ENCODE measurements at regions not wholly inside any gene's neighbourhood (a gene's known extent, or its start where the extent isn't known, plus 50 kb on each side); places are given as distances from the start of the nearest gene placed in this dataset.

DNA sequence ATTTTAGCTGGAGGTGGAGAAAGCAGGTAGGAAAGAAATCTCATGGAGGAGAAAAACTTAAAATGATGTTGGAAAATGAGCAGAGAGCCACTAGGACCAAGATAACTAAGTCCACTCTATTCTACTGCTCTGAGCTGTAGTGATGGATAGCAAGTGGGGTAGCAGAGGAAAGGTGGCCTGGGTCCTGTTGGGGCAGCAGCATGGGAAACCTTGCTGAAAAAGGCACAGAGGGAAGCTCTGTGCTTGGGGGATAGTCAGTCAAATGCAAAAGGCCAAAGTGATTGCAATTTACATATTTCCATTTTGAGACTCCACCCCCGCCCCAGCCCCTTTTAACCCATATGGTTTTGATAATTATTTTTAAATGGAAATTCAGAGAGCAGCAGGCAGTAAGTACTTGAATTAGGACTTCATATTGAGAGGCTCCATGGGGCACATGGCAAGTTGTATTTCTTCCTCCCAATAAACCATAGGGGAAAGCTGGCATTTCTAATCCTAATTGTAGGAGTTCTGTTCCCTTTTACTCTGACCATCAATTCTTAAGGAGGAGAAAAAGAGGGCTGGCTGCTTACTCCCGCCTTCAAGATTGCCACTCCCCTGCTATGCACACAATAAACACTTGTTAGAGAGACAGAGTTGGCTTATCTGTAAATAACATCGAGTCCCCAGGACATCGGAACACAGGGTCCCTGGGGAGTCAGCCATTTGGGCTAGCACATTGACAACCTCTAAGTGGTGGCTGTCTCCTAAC, 1341.5 kb upstream of the TENM4 start:
- DNase-seq (no peak), ATAC-seq (no peak)
- intact Hi-C loops (cut with DNase I, micrococcal nuclease): no loop called here

DNA sequence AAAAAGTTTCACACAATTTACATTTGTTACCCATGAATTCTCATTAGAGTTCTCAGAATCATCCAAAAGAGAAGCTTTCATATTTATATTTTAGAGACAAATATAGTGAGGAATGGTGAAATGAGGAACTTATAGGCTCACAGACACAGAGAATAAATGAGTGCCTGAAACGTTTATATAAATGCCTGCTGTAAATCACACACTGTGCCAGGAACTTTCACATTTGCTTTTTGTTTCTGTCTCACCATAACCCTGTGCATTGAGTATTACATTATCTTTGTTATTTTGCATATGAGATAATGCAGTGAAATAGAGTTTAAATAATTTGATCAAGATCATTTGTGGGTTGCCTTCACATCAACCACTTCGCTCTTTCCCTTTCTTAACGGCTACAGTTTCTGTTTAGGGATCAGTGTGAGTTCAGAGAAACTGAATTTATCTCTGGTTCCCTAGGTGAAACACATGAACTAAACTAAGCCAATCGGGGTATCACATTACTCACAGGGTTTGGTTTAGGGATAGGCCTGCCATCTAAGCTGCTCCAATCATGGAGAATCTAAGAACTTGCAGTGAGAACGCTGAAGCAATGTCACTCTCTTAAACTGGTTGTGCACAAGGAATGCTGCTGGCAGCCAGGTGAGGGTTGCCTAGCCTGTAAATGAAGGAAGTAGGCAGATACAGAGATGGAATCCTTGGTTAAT, 1339.2 kb upstream of the TENM4 start:
- ATAC-seq: no peak
- DNase-seq: no peak
- intact Hi-C loops (cut with DNase I, micrococcal nuclease): no loop called here

DNA sequence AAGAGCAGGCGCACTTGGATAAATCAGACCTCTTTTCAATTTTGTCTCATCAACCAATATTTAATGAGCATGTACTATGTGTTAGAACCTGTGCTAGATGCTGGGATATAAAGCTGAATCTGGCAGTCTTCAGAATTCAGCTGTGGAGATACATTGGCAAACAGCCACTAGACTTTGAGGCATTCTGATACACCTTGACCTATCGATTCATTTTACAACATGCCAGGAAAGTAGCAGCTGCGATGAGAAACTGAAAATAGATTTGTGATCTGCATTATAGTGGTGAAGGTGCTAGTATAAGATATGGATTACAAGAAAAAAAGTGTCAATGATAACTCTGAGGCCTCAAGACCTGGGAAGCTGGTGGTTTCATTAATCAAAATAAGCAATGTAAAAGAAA, 1338.1 kb upstream of the TENM4 start:
- DNase-seq (no peak), ATAC-seq (no peak)

DNA sequence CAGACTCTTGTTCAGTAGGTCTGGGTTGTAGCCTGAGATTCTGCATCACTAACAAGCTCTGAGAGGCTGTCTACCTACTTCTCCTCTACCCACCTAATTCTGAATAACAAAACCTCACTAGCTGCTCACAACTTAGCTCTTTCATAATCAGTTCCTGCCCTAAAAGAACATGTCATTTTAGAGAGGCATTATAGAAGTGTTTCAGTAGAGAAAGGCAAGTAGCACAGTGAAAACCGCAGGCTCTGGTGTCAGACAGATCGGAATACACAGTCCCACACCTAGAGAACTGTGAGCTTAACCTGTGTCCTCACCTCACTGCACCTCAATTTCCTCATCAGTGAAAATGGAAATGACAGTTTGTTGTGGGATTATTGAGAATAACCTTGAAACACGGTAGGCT, 1337.6 kb upstream of the TENM4 start:
- intact Hi-C loops (cut with DNase I, micrococcal nuclease): no loop called here
- DNase-seq (no peak), ATAC-seq (no peak)

More for the DNA sequence above, 1338.1 kb upstream of the TENM4 start:
- intact Hi-C loops (cut with DNase I, micrococcal nuclease): no loop called here

DNA sequence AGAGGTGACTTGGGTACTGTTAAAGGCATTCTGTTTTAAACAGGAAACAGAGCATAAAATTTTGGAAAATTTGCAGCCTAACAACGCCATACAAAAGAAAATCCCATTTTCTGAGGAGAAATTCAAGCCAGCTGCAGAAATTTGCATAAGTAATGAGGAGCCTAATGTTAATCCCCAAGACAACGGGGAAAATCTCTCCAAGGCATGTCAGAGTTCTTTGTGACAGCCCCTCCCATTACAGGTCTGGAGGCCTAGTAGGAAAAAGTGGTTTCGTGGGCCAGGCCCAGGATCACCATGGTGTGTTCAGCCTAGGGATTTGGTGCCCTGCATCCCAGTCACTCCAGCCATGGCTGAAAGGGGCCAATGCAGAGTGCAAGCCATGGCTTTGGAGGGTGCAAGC, 1333.1 kb upstream of the TENM4 start:
- no peak for DNase-seq
- intact Hi-C loops (cut with DNase I, micrococcal nuclease): no loop called here
- no peak for ATAC-seq

DNA sequence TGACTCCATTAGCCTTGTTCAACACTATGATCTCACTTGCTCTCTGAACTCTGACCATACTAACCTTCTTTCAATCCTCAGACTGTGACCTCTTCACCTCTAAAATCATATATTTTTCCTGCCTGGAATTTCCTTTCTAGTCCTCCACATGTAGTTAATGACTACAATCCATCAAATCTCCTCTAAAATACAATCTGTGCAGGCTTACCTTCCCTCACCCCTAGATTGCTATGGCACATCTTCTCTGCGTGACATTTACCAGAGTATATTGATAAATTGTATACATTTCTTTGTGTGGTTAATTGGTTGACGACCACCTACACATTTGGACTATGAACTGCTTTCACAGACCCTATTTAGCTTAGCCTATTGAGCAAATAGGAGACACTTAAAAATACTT, 1330.2 kb upstream of the TENM4 start:
- intact Hi-C loops (cut with DNase I, micrococcal nuclease): no loop called here
- no peak for DNase-seq

DNA sequence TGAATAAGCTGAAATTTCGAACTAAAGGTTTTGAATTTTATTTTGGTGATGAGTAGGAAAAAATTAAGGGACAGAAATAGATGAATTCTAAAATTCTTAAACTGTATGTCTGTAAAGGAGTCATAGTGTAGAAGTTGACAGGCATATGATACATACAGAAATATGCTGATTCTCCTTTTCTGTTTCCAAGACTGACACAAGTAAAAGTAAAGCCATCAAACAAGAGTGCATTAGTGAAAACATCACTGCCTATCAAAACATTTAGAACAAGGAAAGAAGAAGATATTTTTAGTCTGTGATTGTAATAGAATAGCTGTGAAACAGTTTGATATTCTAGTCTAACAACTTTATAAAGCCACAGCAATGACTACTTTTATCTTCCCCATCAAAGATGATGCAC, 1318.0 kb upstream of the TENM4 start:
- intact Hi-C loops (cut with DNase I, micrococcal nuclease): no loop called here
- no peak for ATAC-seq

More for the DNA sequence above, 1330.2 kb upstream of the TENM4 start:
- no peak for ATAC-seq

DNA sequence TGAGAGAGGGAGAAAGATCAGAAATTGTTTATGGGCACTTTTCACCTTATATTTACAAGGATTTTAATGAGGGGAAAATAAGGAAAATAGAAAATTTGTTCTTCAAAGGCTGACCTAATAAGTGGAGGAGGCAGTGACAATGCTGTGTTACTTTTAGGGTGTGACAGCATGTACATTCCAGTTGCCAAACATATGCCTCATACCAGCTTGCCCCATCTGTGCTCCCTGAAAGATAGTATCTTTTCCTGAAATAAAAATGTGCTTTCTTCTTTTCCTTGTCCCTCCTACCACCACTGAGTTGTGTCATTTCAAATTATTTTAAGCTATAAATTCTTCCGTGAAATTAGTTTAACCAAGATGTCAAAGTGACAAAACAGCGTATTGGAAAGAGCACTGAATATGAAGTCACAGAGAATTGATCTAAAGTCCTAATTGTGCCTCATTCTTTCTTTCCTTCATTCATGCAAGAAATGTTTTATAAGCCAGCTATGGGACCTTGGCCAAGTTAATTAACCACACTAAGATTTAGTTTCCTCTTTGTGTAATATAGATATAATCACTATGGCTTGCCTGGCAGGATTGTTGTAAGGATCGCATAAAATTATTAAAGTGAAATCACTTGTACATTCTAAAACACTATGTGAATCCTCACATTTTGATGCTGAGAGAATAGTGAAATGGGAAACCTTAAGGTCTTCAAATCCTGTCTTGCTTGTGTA, 1307.5 kb upstream of the TENM4 start:
- ATAC-seq (peak; percentile 33), DNase-seq (no peak)
- intact Hi-C loops (cut with DNase I, micrococcal nuclease): no loop called here

More for the DNA sequence above, 1318.0 kb upstream of the TENM4 start:
- DNase-seq: no peak

DNA sequence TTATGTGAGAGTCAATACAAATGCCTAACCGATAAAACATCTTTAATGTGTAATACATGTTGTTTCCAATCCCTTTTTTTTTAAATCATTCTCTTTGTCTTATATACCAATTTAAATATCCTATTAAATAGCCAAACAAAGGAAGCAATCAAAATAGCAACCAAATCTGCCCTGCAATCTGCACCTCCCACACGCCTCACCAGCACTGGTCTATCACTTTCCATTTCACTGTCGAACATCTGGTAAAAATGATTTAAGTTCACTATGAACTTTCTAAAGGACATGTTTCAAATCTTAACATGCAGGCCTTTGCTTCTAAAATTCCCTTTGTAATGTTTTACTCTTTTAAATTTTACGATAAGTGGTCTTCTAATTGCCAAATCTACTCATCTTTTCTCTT, 1305.5 kb upstream of the TENM4 start:
- intact Hi-C loops (cut with DNase I, micrococcal nuclease): no loop called here
- ATAC-seq: no peak
- DNase-seq: no peak

DNA sequence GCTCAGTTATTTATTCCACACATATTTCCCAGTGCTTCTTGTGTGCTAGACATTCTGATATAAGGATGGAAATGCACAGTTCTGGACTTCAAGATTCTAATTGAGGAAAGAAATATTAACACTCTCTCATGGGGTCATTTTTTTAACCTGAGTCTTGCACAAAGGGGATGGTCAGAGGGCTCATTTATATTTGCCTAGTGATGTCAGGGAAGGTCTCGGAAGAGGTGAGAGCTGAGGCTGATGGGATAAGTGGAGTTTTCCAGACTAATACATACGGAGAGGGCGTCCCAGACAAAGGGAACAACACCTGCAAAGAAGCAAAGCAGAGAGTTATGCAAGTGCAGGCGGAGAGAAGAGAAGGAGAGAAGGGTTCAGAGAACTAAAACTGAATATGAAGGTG, 1304.6 kb upstream of the TENM4 start:
- DNase-seq: no peak
- no peak for ATAC-seq
- intact Hi-C loops (cut with DNase I, micrococcal nuclease): no loop called here

DNA sequence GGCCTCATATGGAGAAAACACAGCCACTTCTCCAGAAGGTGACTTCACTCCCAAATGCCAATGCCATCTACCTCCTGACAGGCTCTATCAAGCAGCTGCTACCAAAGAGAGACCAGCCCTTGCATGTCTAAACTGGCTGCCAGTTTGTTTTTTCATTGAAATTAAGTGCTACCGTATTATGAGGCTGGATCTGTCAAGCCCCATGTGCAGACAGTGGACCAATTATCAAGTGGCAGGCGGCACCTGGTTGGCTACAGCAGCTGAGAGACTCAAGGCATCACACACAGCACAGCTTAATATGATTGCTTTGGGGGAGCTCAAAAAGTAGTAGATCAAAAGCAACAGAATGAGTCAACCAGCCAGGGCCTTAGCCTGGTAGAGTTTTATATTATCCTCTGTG, 1293.0 kb upstream of the TENM4 start:
- intact Hi-C loops (cut with DNase I, micrococcal nuclease): no loop called here
- DNase-seq (no peak), ATAC-seq (no peak)

DNA sequence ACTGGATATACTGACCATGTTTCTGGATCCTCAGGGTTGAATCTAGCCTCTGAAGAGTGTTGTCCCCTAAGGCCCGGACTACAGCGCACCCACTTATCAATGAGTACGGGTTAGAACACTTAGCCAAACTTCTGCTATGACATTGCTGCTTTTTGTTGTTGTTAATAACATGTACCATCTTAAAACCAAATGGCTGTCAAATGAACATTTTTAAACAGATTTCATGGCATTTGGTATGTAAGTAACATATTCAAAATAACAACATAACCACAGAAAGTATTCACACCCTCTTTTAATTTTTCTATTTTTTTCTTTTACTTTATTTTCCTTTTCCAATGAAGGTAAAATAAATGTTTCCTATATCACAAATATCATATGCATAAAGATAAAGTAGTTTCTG, 1292.5 kb upstream of the TENM4 start:
- no peak for DNase-seq
- intact Hi-C loops (cut with DNase I, micrococcal nuclease): no loop called here
- no peak for ATAC-seq

DNA sequence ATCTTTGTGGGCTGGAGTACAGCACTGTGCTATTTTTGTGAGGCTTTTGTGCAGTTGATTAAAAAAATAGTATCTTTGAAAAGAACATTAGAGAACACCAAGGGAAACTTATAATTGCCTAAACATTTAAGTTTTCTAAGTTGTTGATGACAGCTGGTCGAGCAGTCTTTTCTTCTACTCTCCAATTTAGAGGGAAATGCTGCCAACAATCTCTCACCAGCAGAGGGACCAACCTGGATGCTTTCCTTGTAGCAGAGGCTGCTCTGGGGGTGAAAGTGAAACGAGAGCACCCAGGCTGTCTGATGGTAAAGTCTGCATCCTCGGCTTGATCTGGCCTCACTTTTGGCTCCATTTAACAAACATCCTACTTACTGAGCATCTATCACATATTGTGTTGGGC, 1286.5 kb upstream of the TENM4 start:
- DNase-seq: peak in 1 of 2 donors; percentile 9
- ATAC-seq: peak; percentile 64
- intact Hi-C loops (cut with DNase I, micrococcal nuclease): no loop called here

DNA sequence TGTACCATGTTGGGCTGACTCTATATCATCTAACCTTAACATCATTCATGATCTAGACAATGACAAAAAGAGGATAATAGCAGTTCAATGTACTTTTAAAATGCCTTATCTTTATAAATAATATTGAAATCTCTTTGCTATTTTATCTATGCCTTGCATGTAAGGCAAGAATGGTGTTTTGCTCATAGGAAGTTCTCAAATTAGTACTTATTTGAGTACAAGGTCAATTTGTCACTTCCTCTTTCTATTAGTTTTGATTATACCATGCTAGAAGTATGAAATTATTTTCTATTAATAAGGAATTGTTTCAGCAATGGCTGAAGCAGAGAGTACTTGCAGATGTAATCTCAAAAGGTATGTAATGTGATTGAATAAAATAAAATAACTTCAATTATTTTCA, 1285.4 kb upstream of the TENM4 start:
- ATAC-seq (no peak), DNase-seq (no peak)
- intact Hi-C loops (cut with DNase I, micrococcal nuclease): no loop called here

DNA sequence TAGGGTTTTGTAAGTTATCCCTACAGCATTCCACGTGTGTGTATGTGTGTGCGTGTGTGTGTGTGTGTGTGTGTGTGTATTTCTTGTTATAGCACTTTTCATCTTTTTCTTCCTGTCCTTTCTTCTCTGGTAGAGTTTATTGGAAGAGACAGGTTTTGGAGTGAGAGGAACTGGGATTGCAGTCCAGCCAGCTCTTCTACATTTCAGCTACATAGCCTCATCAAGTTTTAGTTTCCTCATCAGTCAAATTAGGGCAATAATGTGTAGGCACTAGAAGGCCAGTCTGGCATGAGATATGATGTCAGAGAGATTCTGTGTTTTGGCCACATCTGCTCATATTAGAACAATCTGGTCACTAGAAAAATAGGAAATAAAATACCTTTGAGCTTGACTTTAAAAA, 1283.5 kb upstream of the TENM4 start:
- DNase-seq (no peak), ATAC-seq (no peak)
- intact Hi-C loops (cut with DNase I, micrococcal nuclease): no loop called here

DNA sequence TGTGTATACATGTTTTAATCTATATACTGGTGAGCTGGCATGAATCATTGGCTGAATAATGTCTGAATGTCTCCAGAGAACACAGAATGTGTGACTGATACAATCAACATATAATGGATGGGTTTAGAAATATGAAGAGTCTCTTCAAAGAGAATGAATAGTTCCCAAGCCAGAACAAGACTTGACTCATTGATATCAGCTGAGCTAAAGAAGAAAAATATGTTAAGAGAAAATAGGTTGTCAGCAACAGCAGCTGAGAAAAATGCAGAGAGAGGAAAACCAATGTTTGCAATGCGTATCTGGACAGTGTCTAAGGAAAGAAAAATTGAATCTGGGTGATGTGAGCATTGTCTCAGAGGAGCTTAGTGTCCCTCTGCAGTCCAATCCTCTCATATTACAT, 1281.8 kb upstream of the TENM4 start:
- intact Hi-C loops (cut with DNase I, micrococcal nuclease): no loop called here
- DNase-seq: no peak
- ATAC-seq: no peak

DNA sequence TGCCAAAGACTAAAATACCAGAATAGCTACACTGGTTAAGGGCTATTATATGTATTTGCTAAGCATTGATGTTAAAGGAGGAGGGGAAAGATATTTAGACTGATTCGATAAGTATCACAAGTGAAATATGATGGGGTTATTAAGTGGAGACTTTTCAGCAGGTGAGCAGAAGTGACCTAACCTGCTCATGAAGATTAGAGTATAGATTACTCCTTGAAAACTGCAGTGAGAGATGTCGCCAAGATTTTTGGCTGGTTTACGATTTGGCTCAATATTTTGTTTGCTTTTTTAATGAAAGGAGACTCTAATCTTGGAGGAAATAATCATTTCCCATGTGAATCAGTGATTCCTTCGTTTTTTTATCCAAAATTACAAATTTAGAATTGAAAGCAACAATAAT, 1279.5 kb upstream of the TENM4 start:
- ATAC-seq (no peak), DNase-seq (no peak)
- intact Hi-C loops (cut with DNase I, micrococcal nuclease): no loop called here

DNA sequence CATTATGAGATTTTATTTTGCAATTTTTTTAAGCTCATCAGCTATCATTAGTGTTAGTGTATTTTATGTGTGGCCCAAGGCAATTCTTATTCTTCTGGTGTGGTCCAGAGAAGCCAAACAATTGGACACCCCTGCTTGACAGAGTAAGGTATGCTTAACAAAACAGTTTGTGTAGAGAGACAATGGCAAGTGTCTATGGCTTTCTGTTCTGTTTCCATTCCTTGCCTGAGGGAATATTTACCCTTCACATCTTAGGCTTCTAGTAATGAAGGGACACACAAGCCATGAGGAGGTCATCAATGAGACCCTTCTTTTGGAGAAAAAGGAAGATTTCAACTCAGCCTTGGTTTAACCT, 1278.4 kb upstream of the TENM4 start:
- DNase-seq: no peak
- intact Hi-C loops (cut with DNase I, micrococcal nuclease): no loop called here
- ATAC-seq: no peak

DNA sequence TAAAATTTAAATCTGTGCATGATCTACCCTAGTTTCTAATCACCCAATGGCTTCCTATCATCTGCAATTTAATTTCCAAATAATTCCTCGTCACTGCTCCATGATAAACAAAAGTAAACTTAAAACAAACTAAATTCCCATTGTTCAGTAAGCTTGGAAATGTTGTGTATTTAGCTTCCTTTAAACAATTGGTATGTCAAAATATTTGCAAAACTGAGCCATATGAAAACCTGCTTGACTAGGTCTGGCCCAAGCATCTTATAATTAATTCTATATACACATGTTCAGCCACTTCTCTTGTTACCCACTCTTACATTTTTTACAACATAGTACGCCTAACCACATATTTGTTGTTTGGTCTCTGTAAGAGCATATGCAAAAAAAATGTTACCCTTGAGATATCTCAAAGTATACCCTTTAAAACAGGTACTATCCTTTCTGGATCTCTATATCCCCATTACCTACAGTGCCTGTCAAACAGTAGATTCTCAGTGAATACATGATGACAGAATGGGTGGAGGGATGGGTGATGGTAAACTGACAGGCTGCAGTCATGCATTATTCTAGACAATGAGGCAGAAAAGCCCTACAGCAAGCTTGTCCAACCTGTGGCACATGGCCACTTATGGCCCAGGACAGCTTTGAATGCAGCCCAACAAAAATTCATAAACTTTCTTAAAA, 1277.9 kb upstream of the TENM4 start:
- DNase-seq: no peak
- no peak for ATAC-seq
- intact Hi-C loops (cut with DNase I, micrococcal nuclease): no loop called here

DNA sequence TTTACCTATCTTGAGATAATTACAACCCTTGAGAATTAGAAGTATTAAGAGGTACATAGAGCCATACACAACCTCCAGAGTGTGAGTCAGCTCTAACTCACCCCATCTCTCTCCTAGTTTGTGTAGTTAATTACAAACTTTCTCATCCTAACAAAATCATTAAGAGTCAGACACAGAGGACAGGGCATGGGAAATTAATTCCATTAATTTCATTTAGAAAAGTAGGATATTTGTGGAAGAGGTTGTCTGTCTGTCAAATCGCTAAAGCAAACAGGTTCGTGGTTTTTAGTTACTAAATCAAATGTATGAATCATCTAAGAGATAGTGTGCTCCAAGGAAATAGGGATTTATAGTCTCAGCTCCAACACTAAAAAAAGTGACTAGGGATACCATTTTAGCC, 1261.4 kb upstream of the TENM4 start:
- intact Hi-C loops (cut with DNase I, micrococcal nuclease): no loop called here
- DNase-seq (no peak), ATAC-seq (no peak)
